ENCODE measurements at regions not wholly inside any gene's neighbourhood (a gene's known extent, or its start where the extent isn't known, plus 50 kb on each side); places are given as distances from the start of the nearest gene placed in this dataset.
"Not testable (repeated sequence)": the region's sequence is repeated elsewhere in the genome, so short reads cannot be mapped to it uniquely, and the experiment has no call there.

DNA sequence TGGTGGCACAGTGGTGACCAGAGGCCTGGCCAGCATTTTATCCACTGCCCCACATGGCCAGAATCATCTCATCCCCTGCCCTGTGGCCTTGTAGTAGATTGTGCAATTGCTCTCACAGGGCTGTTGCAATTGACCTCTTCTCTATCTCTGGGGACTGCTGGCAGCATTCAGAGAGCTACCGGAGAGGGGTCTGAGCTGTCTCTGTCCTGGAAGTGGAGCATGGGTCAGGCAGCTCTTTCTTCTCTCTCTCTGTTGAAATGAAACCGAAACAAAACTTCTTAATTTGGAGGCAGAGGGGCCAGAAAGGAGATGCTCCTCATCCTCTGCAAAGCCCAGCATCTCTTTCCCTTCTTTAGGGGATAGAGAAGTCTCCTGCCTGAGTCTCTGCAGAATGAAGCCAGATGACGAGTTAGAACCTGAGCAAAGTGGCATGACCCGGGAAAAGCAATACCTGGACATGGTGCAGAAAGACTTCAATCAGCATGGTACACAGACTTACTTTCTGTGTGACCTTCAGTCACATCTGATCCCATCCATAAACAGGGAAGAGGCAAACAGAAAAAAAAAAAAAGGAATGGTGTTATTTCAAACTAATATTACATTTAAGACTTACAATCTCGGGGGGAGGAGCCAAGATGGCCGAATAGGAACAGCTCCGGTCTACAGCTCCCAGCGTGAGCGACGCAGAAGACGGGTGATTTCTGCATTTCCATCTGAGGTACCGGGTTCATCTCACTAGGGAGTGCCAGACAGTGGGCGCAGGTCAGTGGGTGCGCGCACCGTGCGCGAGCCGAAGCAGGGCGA, 144.5 kb upstream of the BCL6 start:
- Histone ChIP-seq H3K9ac (ENCODE audit: insufficient read length, low read depth) (no peak overlapping the region), H3K36me3 (ENCODE audit: insufficient read depth, insufficient read length, low read length) (no peaks in the 10 kb centered on the region), H3K27me3 (ENCODE audit: insufficient read depth, insufficient read length) (no peaks in the 10 kb centered on the region), H3K4me1 (ENCODE audit: insufficient read depth, insufficient read length) (no peaks in the 10 kb centered on the region), H3K4me3 (ENCODE audit: insufficient read length, low read depth) (peak overlapping the region; percentile 30), H3K9me3 (ENCODE audit: insufficient read depth, low read length) (peaks cover 9% of the 10 kb centered on the region; the same call in 1 of the 2 replicates)
- no peak for DNase-seq (ENCODE audit: low read depth, low spot score)
- TF ChIP-seq ZNF274 (IDR thresholded peaks at IDR 0.05; ENCODE audit: low read depth, low read length) (no peak), YY1 (IDR thresholded peaks at IDR 0.05; ENCODE audit: insufficient read depth, insufficient read length) (no peak), SUZ12 (IDR thresholded peaks at IDR 0.05; ENCODE audit: extremely low read depth, insufficient read depth, insufficient read length) (no peak)

DNA sequence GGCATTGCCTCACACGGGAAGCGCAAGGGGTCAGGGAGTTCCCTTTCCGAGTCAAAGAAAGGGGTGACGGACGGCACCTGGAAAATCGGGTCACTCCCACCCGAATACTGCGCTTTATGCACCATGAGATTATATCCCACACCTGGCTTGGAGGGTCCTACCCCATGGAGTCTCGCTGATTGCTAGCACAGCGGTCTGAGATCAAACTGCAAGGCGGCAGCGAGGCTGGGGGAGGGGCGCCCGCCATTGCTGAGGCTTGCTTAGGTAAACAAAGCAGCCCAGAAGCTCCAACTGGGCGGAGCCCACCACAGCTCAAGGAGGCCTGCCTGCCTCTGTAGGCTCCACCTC, 145.1 kb upstream of the BCL6 start:
- peak overlapping the region; percentile 30 for H3K4me3 ChIP-seq (ENCODE audit: insufficient read length, low read depth)
- not testable (repeated sequence) for H3K36me3 ChIP-seq (ENCODE audit: insufficient read depth, insufficient read length, low read length); H3K27me3 ChIP-seq (ENCODE audit: insufficient read depth, insufficient read length); H3K4me1 ChIP-seq (ENCODE audit: insufficient read depth, insufficient read length); H3K9me3 ChIP-seq (ENCODE audit: insufficient read depth, low read length)
- H3K9ac ChIP-seq (ENCODE audit: insufficient read length, low read depth) = peak overlapping the region; percentile 42
- peak; percentile 36 for DNase-seq (ENCODE audit: low read depth, low spot score)

DNA sequence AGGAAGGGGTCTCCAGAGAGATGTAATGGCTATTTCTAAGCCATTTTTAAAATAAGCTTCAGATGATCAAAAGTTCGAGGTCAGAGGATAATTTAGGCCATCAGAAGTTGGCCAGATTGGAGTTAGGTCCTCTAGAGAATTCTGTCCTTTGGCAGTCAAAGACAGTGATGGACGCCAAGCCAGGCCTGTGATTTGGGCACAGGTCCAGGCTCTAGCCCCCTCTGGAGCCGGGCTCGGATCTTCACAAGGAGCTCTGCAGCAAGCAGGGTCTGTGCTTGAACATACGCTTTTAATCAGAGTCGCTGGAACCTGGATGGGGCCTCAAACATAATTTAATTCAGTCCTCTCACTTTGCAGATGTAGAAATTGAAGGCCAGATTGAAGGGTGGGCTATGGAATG, 151.4 kb upstream of the BCL6 start:
- DNase-seq (ENCODE audit: low read depth, low spot score) = no peak
- Histone ChIP-seq H3K9ac (ENCODE audit: insufficient read length, low read depth) (no peak overlapping the region), H3K4me3 (ENCODE audit: insufficient read length, low read depth) (no peak overlapping the region), H3K4me1 (ENCODE audit: insufficient read depth, insufficient read length) (peaks cover 2% of the 10 kb centered on the region), H3K36me3 (ENCODE audit: insufficient read depth, insufficient read length, low read length) (no peaks in the 10 kb centered on the region), H3K27me3 (ENCODE audit: insufficient read depth, insufficient read length) (no peaks in the 10 kb centered on the region), H3K9me3 (ENCODE audit: insufficient read depth, low read length) (no peaks in the 10 kb centered on the region)
- TF ChIP-seq YY1 (IDR thresholded peaks at IDR 0.05; ENCODE audit: insufficient read depth, insufficient read length) (no peak), SUZ12 (IDR thresholded peaks at IDR 0.05; ENCODE audit: extremely low read depth, insufficient read depth, insufficient read length) (no peak), ZNF274 (IDR thresholded peaks at IDR 0.05; ENCODE audit: low read depth, low read length) (no peak)

DNA sequence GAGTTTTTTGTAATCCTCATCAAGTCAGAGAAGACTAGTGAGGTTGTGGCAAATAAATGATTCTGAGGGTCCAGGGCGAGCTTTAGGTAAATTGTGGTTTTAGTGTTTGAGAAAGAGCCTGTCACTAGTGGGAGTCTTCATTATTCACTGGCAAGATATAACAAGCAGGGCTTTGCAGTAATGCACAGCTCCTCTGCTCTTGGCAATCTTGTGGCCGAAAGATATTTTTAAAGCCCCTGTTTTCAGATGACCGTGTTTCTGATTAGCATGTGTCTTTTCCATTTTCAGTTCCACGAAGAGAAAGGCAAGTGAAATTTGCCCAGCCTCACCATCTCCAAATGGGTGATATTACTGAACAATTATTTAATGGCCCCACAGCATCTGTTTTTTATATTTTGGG, 154.0 kb upstream of the BCL6 start:
- no peak for DNase-seq (ENCODE audit: low read depth, low spot score)
- H3K9me3 ChIP-seq (ENCODE audit: insufficient read depth, low read length) = 0 out of 2 replicates have a peak, but pooled peaks cover 5% of the 10 kb centered on the region
- peaks cover 2% of the 10 kb centered on the region for H3K4me1 ChIP-seq (ENCODE audit: insufficient read depth, insufficient read length)
- no peak overlapping the region for H3K4me3 ChIP-seq (ENCODE audit: insufficient read length, low read depth)
- no peaks in the 10 kb centered on the region for H3K27me3 ChIP-seq (ENCODE audit: insufficient read depth, insufficient read length)
- TF ChIP-seq SUZ12 (IDR thresholded peaks at IDR 0.05; ENCODE audit: extremely low read depth, insufficient read depth, insufficient read length) (no peak), ZNF274 (IDR thresholded peaks at IDR 0.05; ENCODE audit: low read depth, low read length) (no peak), YY1 (IDR thresholded peaks at IDR 0.05; ENCODE audit: insufficient read depth, insufficient read length) (no peak)
- no peaks in the 10 kb centered on the region for H3K36me3 ChIP-seq (ENCODE audit: insufficient read depth, insufficient read length, low read length)
- H3K9ac ChIP-seq (ENCODE audit: insufficient read length, low read depth) = no peak overlapping the region

DNA sequence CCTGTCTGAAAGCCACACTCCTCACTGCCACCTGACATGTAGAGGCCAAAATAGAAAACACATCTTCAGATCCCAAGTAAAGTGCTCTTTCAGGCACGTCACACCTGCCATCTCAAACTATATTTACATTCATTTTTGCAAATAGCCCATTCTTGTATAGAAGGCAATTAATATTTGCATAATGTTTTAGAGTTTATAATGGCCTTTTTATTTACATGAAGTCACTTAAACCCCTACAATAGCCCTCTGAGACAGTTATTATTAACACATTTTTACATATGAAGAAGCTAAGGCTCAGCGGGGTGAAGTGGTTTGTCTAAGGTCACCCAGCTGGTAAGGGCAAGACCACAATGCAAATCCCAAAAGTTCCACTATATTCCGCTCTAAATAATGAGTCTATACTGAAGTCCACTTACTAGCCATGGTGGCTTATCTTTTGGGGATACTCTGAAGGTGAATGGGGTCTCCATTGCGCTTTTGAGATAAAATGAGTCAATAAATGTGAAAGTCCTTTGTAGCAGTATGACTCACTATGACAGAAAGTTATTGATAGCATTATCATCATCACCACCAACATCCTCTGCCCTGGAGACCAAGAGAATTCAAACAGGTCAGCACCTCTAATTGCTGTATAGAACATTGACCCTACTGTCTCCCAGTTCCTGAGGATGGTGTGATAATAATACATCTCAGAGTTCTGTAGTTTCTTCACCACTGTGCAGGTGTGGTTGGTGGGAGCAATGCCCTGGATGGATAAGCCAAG, 155.9 kb upstream of the BCL6 start:
- TF ChIP-seq YY1 (IDR thresholded peaks at IDR 0.05; ENCODE audit: insufficient read depth, insufficient read length) (no peak), ZNF274 (IDR thresholded peaks at IDR 0.05; ENCODE audit: low read depth, low read length) (no peak), SUZ12 (IDR thresholded peaks at IDR 0.05; ENCODE audit: extremely low read depth, insufficient read depth, insufficient read length) (no peak)
- no peak overlapping the region for H3K9ac ChIP-seq (ENCODE audit: insufficient read length, low read depth)
- H3K27me3 ChIP-seq (ENCODE audit: insufficient read depth, insufficient read length) = no peaks in the 10 kb centered on the region
- H3K9me3 ChIP-seq (ENCODE audit: insufficient read depth, low read length) = 0 out of 2 replicates have a peak, but pooled peaks cover 5% of the 10 kb centered on the region
- H3K36me3 ChIP-seq (ENCODE audit: insufficient read depth, insufficient read length, low read length) = no peaks in the 10 kb centered on the region
- DNase-seq (ENCODE audit: low read depth, low spot score) = no peak
- H3K4me1 ChIP-seq (ENCODE audit: insufficient read depth, insufficient read length) = peaks cover 2% of the 10 kb centered on the region
- no peak overlapping the region for H3K4me3 ChIP-seq (ENCODE audit: insufficient read length, low read depth)

DNA sequence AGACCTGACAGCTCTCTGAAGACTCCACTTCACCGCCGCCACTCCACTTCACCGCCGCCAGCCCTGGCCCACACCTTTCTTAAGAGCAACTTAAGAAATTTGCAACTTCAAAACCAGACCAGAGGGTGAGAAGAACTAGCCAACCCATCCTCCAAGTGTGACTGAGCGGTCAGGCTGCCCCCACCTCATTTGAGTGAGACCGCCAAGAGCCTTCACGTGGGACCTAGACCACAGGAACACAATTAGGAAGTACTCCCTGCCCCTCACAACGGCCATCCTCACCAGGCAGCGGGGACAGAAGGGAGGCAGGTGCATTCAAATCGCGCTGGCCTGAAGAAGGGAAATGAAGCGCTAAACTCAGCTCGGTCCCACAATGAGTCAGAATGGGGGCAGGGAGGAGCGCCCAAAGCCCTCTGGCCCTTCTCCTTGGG, 156.8 kb upstream of the BCL6 start:
- H3K36me3 ChIP-seq (ENCODE audit: insufficient read depth, insufficient read length, low read length) = no peaks in the 10 kb centered on the region
- no peak overlapping the region for H3K9ac ChIP-seq (ENCODE audit: insufficient read length, low read depth)
- no peak for DNase-seq (ENCODE audit: low read depth, low spot score)
- peaks cover 2% of the 10 kb centered on the region for H3K4me1 ChIP-seq (ENCODE audit: insufficient read depth, insufficient read length)
- no peaks in the 10 kb centered on the region for H3K27me3 ChIP-seq (ENCODE audit: insufficient read depth, insufficient read length)
- no peak overlapping the region for H3K4me3 ChIP-seq (ENCODE audit: insufficient read length, low read depth)
- 0 out of 2 replicates have a peak, but pooled peaks cover 5% of the 10 kb centered on the region for H3K9me3 ChIP-seq (ENCODE audit: insufficient read depth, low read length)
- TF ChIP-seq ZNF274 (IDR thresholded peaks at IDR 0.05; ENCODE audit: low read depth, low read length) (no peak), YY1 (IDR thresholded peaks at IDR 0.05; ENCODE audit: insufficient read depth, insufficient read length) (no peak), SUZ12 (IDR thresholded peaks at IDR 0.05; ENCODE audit: extremely low read depth, insufficient read depth, insufficient read length) (no peak)

DNA sequence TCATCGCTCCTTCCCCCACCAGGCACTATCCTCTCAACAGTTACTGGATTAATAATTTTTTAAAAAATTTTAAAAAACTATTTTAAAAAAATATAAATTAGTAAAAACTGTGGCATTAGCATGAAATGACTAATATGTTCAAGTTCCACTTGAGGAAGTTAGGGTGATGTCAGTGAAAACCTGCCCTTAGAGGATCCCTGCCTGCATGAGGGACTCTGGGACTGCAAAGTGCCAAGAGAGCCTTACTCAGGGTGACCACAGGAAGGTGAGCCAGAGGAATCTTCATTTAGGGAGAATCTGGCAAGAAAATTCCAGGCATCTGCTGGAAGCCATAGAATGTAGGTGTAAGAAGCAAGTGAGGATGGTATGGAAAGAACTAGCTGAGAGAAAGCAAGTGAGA, 157.7 kb upstream of the BCL6 start:
- H3K4me1 ChIP-seq (ENCODE audit: insufficient read depth, insufficient read length) = peaks cover 2% of the 10 kb centered on the region
- no peak overlapping the region for H3K9ac ChIP-seq (ENCODE audit: insufficient read length, low read depth)
- no peaks in the 10 kb centered on the region for H3K36me3 ChIP-seq (ENCODE audit: insufficient read depth, insufficient read length, low read length)
- H3K4me3 ChIP-seq (ENCODE audit: insufficient read length, low read depth) = no peak overlapping the region
- 0 out of 2 replicates have a peak, but pooled peaks cover 5% of the 10 kb centered on the region for H3K9me3 ChIP-seq (ENCODE audit: insufficient read depth, low read length)
- no peaks in the 10 kb centered on the region for H3K27me3 ChIP-seq (ENCODE audit: insufficient read depth, insufficient read length)
- TF ChIP-seq YY1 (IDR thresholded peaks at IDR 0.05; ENCODE audit: insufficient read depth, insufficient read length) (no peak), SUZ12 (IDR thresholded peaks at IDR 0.05; ENCODE audit: extremely low read depth, insufficient read depth, insufficient read length) (no peak), ZNF274 (IDR thresholded peaks at IDR 0.05; ENCODE audit: low read depth, low read length) (no peak)
- no peak for DNase-seq (ENCODE audit: low read depth, low spot score)
